NCI-H2227 (cell line): ENCODE measurements at regions not wholly inside any gene's neighbourhood (a gene's known extent, or its start where the extent isn't known, plus 50 kb on each side); places are given as distances from the start of the nearest gene placed in this dataset.
"Not testable (repeated sequence)": the region's sequence is repeated elsewhere in the genome, so short reads cannot be mapped to it uniquely, and the experiment has no call there.

Source experiments
- DNase-seq: peaks from one replicate; lab custom pipeline; 2025; ENCODE audit not compliant: unreplicated experiment; lab: John Stamatoyannopoulos, UW

- no peak for DNase-seq
These were observed 215.3 kb downstream of the RND3 start for GRCh38 chr2:150271952-150272802.

GRCh38 chr2:150267651-150268415 is 219.6 kb downstream of the RND3 start:
- no peak for DNase-seq

- no peak for DNase-seq
These were observed 220.5 kb downstream of the RND3 start for GRCh38 chr2:150266931-150267330.

- DNase-seq = no peak
These were observed 223.0 kb downstream of the RND3 start for GRCh38 chr2:150264442-150264841.

GRCh38 chr2:150261691-150262090 is 225.8 kb downstream of the RND3 start:
- DNase-seq = no peak

- no peak for DNase-seq
These were observed 226.8 kb downstream of the RND3 start for GRCh38 chr2:150260636-150261035.

- no peak for DNase-seq
These were observed 227.7 kb downstream of the RND3 start for GRCh38 chr2:150259746-150260145.

- DNase-seq = no peak
These were observed 228.6 kb downstream of the RND3 start for GRCh38 chr2:150258781-150259307.

GRCh38 chr2:150256736-150257135 is 230.7 kb downstream of the RND3 start:
- DNase-seq = no peak

GRCh38 chr2:150255528-150255927 is 231.9 kb downstream of the RND3 start:
- no peak for DNase-seq

- not testable (repeated sequence) for DNase-seq
These were observed 237.7 kb downstream of the RND3 start for GRCh38 chr2:150249735-150250134.

- no peak for DNase-seq
These were observed 240.0 kb downstream of the RND3 start for GRCh38 chr2:150247481-150247880.

- peak; percentile 35 for DNase-seq
These were observed 252.6 kb downstream of the RND3 start for GRCh38 chr2:150234787-150235446.

- no peak for DNase-seq
These were observed 254.6 kb downstream of the RND3 start for GRCh38 chr2:150232871-150233270.

- DNase-seq = no peak
These were observed 255.1 kb downstream of the RND3 start for GRCh38 chr2:150232321-150232720.

GRCh38 chr2:150230616-150231015 is 256.9 kb downstream of the RND3 start:
- no peak for DNase-seq

- DNase-seq = no peak
These were observed 257.5 kb downstream of the RND3 start for GRCh38 chr2:150230004-150230403.

GRCh38 chr2:150228936-150229335 is 258.5 kb downstream of the RND3 start:
- DNase-seq = no peak

- no peak for DNase-seq
These were observed 262.4 kb downstream of the RND3 start for GRCh38 chr2:150225030-150225429.

GRCh38 chr2:150224321-150224720 is 263.1 kb downstream of the RND3 start:
- no peak for DNase-seq

GRCh38 chr2:150222942-150223341 is 264.5 kb downstream of the RND3 start:
- no peak for DNase-seq
